ENCODE measurements at regions not wholly inside any gene's neighbourhood (a gene's known extent, or its start where the extent isn't known, plus 50 kb on each side); places are given as distances from the start of the nearest gene placed in this dataset.

- no peak for TF ChIP-seq TAF1 (IDR thresholded peaks at IDR 0.05; ENCODE audit: borderline replicate concordance, low read depth, low read length)
- TF ChIP-seq POLR2A (IDR thresholded peaks at IDR 0.05; ENCODE audit: low read depth, low read length), result no peak
Measured at GRCh38 chrX:35276115-35276514, 333.5 kb downstream of the FAM47B start.
